Putamen (tissue), 1 donor: ENCODE measurements at regions not wholly inside any gene's neighbourhood (a gene's known extent, or its start where the extent isn't known, plus 50 kb on each side); places are given as distances from the start of the nearest gene placed in this dataset.
"Not testable (repeated sequence)": the region's sequence is repeated elsewhere in the genome, so short reads cannot be mapped to it uniquely, and the experiment has no call there.

Experiments
- DNase-seq: peaks from one replicate; pipeline ENCODE4 v3.0.0-alpha.2; 2016; ENCODE audit warnings: low spot score

GRCh38 chr9:26789959-26790358 is 102.6 kb downstream of the CAAP1 start:
- DNase-seq: no peak

GRCh38 chr9:26786564-26786963 is 106.0 kb downstream of the CAAP1 start:
- no peak for DNase-seq

GRCh38 chr9:26782899-26783298 is 109.7 kb downstream of the CAAP1 start:
- DNase-seq: no peak

- no peak for DNase-seq
Measured at GRCh38 chr9:26781906-26782305, 110.7 kb downstream of the CAAP1 start.

- DNase-seq: not testable (repeated sequence)
Measured at GRCh38 chr9:26780307-26780706, 112.3 kb downstream of the CAAP1 start.

GRCh38 chr9:26779062-26779461 is 113.5 kb downstream of the CAAP1 start:
- DNase-seq: no peak

GRCh38 chr9:26775391-26775790 is 117.2 kb downstream of the CAAP1 start:
- DNase-seq: no peak

- DNase-seq: no peak
Measured at GRCh38 chr9:26773056-26773455, 119.5 kb downstream of the CAAP1 start.

- DNase-seq: no peak
Measured at GRCh38 chr9:26770821-26771220, 121.8 kb downstream of the CAAP1 start.

GRCh38 chr9:26768145-26768544 is 124.5 kb downstream of the CAAP1 start:
- no peak for DNase-seq

- no peak for DNase-seq
Measured at GRCh38 chr9:26760675-26761074, 131.9 kb downstream of the CAAP1 start.

GRCh38 chr9:26758655-26759054 is 133.9 kb downstream of the CAAP1 start:
- no peak for DNase-seq

- peak; percentile 15 for DNase-seq
Measured at GRCh38 chr9:26756881-26757280, 135.7 kb downstream of the CAAP1 start.

- DNase-seq: no peak
Measured at GRCh38 chr9:26755476-26755875, 137.1 kb downstream of the CAAP1 start.

GRCh38 chr9:26754509-26755164 is 138.0 kb downstream of the CAAP1 start:
- DNase-seq: no peak

- no peak for DNase-seq
Measured at GRCh38 chr9:26753971-26754370, 138.6 kb downstream of the CAAP1 start.

GRCh38 chr9:26750162-26750561 is 142.4 kb downstream of the CAAP1 start:
- DNase-seq: no peak

- no peak for DNase-seq
Measured at GRCh38 chr9:26748449-26749058, 144.0 kb downstream of the CAAP1 start.

- DNase-seq: no peak
Measured at GRCh38 chr9:26747611-26748010, 145.0 kb downstream of the CAAP1 start.

GRCh38 chr9:26746357-26747072 is 146.1 kb downstream of the CAAP1 start:
- no peak for DNase-seq

GRCh38 chr9:26745111-26745510 is 147.5 kb downstream of the CAAP1 start:
- no peak for DNase-seq

GRCh38 chr9:26744191-26744965 is 148.2 kb downstream of the CAAP1 start:
- peak; percentile 9 for DNase-seq
